Muscle layer of colon (tissue), 2 donors: ENCODE measurements at regions not wholly inside any gene's neighbourhood (a gene's known extent, or its start where the extent isn't known, plus 50 kb on each side); places are given as distances from the start of the nearest gene placed in this dataset.

Experiments used
- H3K27ac ChIP-seq: one replicate; pipeline ENCODE4 v1.7.0; 2013; ENCODE audit warnings: low read depth, mild to moderate bottlenecking, low read length, moderate library complexity
- H3K27me3 ChIP-seq, 2 donors: one replicate each; pipeline ENCODE4 v1.7.0; 2013; ENCODE audit warnings: low read length in 2 of 2, mild to moderate bottlenecking in 2 of 2; ENCODE audit not compliant: insufficient read depth in 2 of 2, control insufficient read depth in 1 of 2
- H3K36me3 ChIP-seq: one replicate; pipeline ENCODE4 v1.7.0; 2013; ENCODE audit warnings: mild to moderate bottlenecking, low read length; ENCODE audit not compliant: insufficient read depth
- H3K4me1 ChIP-seq: one replicate; pipeline ENCODE4 v1.7.0; 2013; ENCODE audit warnings: mild to moderate bottlenecking, low read length; ENCODE audit not compliant: insufficient read depth
- H3K4me3 ChIP-seq, 2 donors: one replicate each; pipeline ENCODE4 v1.7.0; 2013; ENCODE audit warnings: low read length in 2 of 2, low read depth in 1 of 2, mild to moderate bottlenecking in 1 of 2, moderate library complexity in 1 of 2
- H3K9ac ChIP-seq: one replicate; pipeline ENCODE4 v1.7.0; 2013; ENCODE audit warnings: low read length
- H3K9me3 ChIP-seq: one replicate; pipeline ENCODE4 v1.7.0; 2013; ENCODE audit warnings: mild to moderate bottlenecking, low read length
- donor health status: abdominal sarcoma.
- donor health status: Adenocarcinoma of cecum.

- Histone ChIP-seq H3K4me1 (peaks cover 5% of the 10 kb centered on the region), H3K27me3 (no peaks in the 10 kb centered on the region), H3K4me3 (no peak overlapping the region), H3K9me3 (no peaks in the 10 kb centered on the region), H3K27ac (no peak overlapping the region), H3K9ac (no peak overlapping the region), H3K36me3 (no peaks in the 10 kb centered on the region)
These were observed 50.1 kb upstream of the HDAC9 start for GRCh38 chr7:18445483-18445882.
